HUDEP-2 (cell line): ENCODE measurements at regions not wholly inside any gene's neighbourhood (a gene's known extent, or its start where the extent isn't known, plus 50 kb on each side); places are given as distances from the start of the nearest gene placed in this dataset.
"Not testable (repeated sequence)": the region's sequence is repeated elsewhere in the genome, so short reads cannot be mapped to it uniquely, and the experiment has no call there.

Experiments
- DNase-seq, 76 experiments: peaks; one replicate each; lab custom pipeline; 2025; ENCODE audit not compliant: unreplicated experiment in 76 of 76; lab: John Stamatoyannopoulos, UW

DNA sequence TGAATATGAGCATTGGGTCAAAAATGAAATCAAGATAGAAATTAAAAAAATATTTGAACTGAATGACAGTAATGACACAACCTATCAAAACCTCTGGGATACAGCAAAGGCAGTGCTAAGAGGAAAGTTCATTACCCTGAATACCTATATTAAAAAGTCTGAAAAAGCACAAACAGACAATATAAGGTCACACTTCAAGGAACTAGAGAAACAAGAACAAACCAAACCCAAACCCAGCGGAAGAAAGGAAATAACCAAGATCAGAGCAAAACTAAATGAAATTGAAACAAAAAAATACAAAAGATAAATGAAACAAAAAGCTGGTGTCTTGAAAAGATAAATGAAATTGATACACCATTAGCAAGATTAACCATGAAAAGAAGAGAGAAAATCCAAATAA is 140.5 kb upstream of the MAN1A1 start:
- DNase-seq, result not testable (repeated sequence)

DNA sequence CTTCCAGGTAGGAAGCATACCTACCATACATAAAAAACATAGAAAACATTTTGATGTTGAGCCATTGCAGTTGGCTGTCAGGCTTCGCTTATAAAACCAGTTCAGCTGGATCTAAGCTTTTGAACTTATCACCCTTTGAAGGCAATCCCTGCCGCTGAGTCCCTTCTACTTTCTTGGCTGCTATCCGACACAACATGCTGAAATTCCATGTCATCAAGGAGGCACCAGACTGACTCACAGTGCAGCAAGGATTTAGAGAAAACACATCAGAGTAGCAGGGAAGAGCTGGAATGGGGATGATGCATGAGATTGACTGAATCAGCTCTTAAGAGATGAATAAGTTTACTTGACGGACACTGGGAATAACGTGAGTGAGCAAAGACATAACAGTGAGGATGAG is 135.0 kb upstream of the MAN1A1 start:
- no peak for DNase-seq

DNA sequence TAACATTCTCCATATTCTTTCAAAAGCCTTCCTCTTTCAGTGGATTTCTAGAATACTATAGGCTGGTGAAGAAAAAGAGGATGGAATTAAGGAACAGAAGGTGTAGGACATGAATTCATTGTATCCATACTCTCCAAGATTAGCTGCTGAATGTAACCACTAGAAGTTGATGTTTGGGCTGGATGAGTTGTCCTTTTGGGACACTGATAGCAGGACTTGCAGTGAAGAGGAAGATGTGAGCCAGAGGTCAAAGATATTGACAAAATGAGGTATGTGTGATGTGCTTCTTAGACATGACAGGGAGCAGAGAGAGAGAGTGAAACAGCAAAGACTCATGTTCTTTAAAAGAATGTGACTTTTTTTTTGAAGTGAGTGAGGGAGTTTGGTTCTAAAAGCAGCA is 134.3 kb upstream of the MAN1A1 start:
- no peak for DNase-seq

DNA sequence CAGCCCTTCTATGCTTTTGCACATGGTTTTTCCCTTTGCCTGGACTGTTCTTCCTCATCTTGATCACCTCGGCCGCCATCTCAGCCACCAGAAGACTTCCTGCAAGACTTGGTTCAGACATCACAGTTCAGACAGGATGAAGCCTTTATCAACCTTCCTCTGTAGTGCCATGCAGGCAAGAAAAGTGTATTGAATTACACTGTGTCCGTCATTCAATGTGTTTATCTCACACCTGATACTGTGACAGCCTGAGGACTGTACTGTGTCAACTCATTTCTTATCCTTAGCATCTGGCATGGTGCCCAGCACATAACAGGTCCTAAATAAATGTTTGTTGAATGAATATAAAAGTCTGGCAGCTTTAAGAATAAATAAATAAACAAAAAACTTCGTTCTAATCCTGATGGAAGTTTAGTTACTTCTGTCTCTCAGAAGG is 133.3 kb upstream of the MAN1A1 start:
- peak in 31 of 76 experiments; percentile 1 to 69 (median 30) for DNase-seq

DNA sequence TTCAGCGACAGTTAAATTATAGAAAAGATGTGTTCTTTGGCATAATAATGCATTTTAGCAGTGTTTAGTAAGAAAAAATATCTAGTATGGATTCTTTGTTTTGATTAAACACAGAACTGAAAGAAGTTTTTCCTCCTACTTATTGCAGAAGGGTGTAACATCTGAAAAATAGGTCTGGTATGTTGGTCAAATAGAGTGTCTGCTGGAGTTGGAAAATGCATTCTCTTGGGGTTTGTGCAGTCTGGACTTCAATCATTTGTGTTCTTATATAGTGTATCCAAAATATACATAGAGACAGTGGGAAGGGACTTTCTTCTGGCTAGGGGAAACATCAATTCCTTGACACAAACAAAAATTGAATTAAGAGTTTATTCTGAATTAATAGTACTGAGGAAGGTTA is 132.4 kb upstream of the MAN1A1 start:
- no peak for DNase-seq

DNA sequence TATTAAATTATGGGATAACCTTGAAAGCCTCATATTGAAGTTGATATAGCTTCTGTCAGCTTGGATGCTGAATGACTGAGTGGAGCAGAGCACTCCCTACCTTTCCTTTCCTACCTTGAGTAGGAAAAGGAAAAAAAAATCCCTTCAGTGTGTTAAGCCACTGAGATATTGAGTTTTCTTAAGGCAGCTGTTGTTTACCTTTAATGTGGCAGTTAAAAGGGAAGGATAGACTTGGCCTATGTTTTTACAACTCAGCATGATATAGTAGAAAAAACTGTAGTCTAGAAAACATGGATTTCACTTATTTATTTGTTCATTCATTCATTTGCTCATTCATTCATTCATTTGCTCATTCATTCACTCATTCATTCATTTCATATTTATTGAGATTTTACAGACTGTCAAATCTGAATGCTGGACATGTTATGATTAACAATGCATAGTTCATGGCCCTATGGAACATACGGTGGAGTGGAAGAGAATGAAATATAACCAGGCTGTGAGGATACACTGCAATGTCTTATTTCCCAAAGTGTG is 131.5 kb upstream of the MAN1A1 start:
- no peak for DNase-seq

DNA sequence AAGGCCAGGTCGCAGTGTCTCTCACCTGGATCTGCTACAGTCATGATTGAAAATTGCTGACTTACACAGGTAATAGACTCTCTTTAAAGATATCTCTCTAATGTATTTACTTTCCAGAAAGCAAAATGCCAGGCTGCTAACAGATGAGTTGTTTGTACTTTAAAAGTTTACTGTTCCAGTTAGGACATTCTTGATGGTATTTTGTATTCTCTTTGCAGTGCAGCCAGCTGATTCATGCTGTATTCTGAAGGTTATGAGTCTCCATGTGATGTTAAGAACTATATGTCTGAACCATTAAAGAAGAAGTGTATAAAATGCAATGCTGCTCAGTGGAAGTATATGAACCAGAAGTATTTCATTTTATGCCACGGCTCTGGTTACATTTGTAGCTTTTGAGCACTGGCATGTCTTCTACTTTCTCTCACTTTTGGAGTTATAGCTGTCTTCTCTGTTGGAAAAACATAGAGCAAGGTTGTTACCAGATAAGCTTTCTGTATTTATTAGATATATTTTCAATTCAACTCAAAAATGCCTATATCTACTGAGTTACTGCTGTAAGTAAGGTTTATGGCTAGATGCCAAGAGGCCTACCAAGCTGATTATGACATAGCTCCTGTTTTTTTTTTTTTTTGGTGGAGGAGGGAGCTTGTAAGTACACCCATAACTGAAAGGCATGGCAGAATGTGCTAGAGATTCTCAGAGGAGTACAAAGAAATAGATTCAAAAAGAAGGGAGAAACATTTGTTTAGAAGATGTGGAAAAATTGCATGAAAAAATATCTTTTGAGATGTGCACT is 130.5 kb upstream of the MAN1A1 start:
- peak in 39 of 76 experiments; percentile 4 to 83 (median 56) for DNase-seq

DNA sequence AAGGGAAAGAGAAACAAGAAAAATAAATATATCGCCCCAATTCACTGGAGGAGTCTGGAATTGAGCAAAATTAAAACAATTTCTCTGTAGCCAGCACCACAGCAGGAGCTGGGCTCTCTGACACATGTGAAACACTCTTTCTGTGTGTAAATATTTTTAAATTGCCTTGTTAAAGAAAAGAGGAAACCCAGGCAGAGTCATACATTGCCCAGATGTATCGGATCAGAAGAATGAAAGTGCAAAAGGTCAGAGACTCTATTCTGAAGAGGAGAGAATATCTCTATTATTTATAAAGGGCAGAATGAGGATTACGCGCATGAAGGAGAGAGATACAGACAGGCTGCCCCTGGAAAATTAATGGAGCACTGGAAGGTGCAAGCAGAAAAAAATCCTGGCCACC is 127.0 kb upstream of the MAN1A1 start:
- DNase-seq, result no peak

DNA sequence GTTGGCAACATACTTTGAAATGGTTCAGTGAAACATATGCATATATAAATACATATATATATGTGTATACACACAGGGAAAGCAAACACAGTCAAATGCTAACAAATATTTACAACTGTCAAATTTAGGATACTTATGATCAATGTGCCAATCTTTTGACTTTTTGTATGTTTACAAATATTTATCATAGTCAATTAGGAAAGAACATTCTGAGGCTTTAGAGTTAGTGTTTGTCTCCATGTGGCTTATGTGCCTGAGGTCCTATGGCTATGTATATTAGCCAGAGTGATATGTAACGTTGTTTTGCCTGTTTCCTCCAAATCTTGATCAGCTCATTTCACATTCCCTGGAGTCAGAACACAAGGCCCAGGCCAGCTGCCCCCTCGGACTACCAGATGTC is 126.5 kb upstream of the MAN1A1 start:
- DNase-seq, result no peak

DNA sequence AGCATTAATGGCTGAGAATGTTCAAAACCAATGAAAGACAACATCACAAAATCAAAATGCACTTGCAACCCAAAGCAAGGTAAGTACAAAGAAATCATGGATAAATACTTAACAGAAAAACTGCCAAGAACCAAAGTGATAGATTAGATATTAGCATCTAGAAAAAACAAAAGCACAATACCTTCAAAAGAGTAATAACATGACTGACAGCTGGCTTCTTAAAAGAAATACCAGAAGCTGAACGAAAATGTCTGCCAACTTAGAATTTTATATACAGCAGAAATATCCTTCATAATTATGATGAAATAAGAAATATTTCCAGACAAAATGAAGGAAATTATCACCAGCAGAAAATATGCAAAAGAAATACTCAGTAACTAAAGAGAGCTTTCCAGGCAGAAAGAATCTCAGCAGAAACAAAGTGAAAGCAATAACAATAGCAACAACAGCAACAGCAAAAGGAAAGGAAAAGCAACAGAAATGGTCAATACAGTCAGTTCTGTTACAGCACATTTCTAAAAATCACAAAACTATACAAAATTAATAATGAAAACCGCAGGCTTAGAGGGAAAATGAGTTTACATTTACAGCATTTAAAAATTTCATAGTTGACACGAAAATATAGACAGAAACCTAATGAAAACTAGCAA is 121.5 kb upstream of the MAN1A1 start:
- DNase-seq, result no peak

DNA sequence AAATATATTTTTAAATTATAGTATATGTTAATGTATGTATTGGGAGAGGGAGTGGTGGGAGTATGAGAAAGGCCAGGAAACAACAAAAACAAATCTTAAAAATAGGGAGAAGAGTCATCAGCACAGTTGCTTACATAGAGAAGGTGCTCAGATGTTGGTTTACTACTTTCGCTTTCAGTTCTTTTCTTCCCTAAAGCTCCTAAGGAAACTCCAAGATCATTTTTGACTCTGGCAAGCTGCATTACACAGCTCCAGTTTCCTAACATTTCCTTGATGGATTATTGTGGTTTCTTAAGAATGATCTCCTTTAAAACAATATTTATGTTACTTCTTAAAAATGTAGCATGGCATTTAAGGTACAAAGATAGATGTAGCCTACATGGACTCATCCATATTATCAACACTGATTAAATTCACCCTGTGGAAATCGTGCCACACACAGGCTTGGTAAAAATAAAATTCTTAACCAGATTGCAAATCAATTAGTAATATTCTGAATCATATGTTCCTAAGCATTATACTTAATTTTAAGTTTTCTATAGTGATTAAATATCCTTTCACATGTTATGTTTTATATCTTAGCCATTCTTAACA is 118.0 kb upstream of the MAN1A1 start:
- no peak for DNase-seq

DNA sequence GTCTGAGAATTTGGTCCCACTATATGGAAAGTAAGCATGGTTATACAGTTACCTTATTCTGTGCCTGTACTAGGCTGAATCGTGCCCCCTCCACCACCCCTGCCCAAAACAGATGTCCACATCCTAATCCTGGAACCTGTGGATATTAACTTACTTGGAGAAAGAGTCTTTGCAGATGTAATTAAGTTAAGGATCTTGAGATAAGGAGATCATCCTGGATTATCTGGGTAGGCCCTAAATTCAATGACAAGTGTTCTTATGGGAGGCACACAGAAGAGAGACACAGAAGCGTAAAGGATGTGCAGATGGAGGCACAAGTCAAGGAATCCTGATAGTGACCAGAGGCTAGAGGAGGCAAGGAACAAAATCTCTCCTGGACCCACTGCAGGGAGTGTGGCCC is 116.7 kb upstream of the MAN1A1 start:
- no peak for DNase-seq

DNA sequence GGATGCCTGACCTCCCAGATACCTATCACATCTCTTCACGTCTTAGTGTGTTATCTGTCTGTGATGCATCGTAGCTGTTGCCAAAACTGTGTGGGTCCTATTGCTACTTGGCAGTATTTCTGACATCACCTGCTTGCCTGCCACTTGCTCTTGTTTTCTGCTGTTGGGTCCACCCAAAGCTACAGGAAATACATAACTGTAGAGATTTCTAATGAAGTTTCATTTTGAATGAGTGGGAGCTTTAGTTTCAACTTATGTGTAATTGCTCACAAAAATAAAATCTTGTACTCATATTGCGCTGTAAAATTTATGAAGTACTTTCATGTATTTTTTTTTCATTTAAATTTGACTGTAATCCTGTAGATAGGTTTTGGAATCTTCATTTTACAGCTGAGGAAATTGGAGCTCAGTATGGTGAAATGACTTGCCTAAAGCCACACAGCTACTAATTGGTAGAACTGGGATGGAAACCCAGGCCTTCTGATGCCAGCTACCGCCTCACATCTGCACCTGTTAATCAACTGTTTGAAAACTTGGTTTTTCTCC is 113.6 kb upstream of the MAN1A1 start:
- DNase-seq, result no peak

DNA sequence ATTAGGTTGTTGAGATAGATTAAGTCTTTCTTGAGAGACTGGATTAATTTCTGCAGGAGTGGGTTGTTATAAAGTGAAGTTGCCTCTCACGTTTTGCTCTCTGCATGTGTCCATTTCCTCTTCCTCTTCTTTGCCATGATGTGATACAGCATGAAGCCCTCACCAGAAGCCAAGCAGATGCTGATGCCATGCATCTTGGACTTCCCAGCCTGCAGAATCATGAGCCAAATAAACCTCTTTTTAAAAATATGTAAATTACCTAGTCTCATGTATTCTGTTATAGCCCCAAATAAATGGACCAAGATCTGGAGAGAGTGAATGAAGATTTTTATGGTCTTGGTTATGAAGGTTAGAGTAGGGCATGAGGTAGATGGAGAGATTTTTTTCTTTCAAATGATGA is 111.6 kb upstream of the MAN1A1 start:
- no peak for DNase-seq

DNA sequence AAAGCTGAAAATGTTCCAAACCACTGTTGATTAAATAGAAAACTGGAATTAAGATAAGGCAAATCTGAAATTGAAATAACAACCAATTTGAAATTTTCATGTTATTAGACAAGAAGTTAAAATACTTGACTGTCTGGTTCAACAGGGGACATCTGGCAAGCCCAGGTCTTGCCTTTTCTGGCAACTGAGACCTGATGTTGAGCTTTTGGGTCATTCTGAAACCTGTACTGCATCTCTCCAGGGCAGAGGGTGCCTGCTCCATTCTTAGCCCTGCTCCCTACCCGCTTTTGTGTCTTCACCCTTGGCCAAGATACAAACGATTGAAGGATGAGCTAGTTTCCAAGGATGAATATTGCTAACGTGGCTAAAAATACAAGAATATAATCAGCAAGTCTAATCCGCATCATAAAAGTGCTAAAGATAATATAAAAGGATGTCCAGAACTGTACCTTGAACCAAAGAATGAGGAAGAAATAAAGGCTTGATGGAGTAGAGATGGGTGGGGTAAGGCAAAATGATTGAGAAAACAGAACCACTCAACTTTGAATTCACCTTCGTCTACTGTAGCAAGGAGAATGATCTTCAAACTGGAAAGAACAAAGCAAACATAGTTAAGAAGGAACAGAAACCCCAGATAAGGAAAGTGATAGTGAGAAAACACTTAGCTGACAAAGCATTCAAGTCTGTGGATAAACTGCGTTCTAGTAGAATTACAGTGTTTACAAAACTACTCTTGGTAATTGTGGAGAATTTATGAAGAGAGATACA is 109.8 kb upstream of the MAN1A1 start:
- no peak for DNase-seq

DNA sequence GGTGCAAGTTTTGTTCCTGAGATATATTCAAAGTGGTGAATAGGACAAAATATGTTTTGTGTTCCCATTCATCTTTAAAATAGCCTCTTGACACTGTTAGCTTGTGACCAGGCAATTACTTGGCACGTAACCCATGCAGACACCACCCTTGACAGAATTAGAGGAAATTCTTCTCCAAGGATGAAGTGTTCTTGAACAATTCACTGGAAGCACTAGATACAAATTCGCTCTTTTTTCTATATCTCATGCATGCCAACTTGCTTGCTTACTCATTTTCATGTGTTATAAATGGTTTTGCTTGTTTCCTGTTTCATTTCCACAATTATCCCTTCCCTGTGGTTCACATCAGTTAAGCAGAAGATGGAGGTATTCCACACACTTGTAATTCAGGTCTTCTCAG is 105.2 kb upstream of the MAN1A1 start:
- DNase-seq, result no peak

DNA sequence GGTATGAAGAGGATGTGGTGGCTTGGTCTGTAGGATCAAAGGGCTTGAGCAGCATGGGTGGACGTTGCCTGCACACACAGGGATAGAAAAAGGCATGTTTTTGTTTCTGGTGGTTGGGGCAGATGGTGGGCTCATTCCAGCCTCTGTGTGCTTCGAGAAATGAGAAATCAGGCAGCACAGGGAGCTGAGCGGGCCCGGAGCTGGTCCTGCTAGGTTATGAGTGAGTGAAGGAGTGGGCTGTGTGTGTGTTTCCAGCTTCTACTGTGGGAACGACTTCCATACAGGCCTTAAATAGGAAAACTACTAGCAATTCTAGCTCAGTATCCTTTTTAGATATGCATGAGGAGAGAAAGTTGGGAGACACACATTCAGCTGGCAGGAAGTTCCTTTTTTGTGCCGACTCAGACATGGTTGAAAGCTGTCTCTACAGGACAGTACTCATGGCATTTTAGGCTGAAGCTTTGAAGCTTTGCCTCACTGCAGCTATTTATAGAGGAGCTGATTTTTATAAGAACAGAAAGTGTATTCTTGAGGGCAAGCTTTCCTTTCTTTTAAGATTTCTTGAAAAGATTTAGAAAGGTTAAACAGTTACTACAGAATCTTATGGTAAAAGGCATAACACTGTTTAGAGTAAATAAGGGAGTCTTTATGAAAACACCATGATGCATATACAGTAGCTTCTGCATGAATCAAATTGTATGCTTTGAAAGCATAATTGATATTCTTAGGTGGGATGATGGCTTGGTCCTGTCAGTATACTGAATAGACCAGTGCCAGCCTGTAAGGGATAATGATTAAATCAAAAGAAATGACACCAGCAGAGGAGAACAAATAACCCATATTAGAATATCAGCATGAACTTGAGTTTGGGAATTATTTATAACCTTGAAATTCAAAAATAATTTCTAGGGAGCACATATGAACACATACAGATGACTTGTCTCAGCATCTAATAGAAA is 104.0 kb upstream of the MAN1A1 start:
- no peak for DNase-seq

DNA sequence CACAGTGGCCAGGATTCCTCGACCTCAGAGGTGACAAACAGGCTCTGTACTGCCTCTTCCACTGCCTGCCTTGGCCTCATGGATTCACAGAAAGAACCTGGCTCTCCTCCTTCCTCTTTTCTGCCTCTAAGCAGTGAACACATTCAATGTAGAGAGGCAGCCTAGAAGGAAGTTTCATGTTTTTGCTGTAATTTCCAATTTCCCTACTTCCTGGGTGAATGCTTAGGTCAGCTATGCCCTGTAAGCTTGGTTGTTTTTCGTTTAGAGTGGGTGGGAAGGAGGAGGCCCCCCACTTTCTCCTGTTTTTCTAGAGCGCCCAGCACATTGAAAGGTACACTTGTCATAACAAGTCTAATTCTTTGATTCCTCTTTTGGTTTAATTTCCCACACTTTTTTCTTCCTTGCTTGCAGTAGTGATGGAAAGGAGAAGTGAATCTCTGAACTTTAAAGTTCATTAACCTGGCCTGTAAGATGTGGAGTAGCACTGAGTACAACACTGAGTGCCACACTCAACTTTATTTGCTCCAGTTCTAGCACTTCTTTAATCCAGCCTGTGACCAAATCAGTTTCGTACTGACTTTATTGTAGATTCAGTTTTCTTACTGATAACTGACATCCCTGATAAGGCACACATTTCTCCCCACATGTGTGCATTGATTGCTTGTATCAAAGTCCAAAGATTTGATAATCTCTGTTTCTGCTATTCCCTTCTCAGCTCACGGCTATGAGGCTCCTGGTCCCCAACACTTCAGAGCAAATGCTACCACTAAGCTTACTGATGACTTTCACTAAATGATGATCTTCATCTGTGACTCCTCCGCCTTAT is 100.0 kb upstream of the MAN1A1 start:
- no peak for DNase-seq

DNA sequence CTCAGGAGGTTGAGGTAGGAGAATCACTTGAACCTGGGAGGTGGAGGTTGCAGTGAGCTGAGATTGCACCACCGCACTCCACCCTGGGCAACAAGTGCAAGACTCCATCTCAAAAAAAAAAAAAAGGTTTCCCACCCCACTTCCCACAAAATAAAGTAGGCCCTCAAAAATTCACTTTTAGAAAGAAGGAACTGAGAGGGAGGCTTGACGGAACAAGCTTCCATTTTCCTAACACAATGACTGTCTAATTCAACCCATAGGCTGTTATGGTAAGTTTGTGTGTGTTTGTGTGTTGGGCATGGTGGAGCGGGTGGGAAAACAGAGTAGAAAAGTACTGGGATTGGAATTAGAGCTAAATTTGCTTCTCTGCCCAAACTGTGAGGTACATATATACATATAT is 98.4 kb upstream of the MAN1A1 start:
- no peak for DNase-seq
